Retinal pigment epithelial cell (primary cell): ENCODE measurements at regions not wholly inside any gene's neighbourhood (a gene's known extent, or its start where the extent isn't known, plus 50 kb on each side); places are given as distances from the start of the nearest gene placed in this dataset.

ENCODE experiments used
- DNase-seq: peaks from one replicate; pipeline ENCODE4 v3.0.0-alpha.2; 2010; ENCODE audit warnings: low read depth
- H3K4me3 ChIP-seq: 2 replicates; pipeline ENCODE4 v1.5.1; 2011; ENCODE audit warnings: mild to moderate bottlenecking, low read length, control low read depth, moderate library complexity
- CTCF ChIP-seq: conservative IDR thresholded peaks from 2 replicates; pipeline ENCODE4 v1.5.1; 2011; ENCODE audit warnings: low read depth, low read length, control low read depth, inconsistent platforms

- no peak overlapping the region for H3K4me3 ChIP-seq
- no peak for TF ChIP-seq CTCF
- no peak for DNase-seq
Measured at GRCh38 chr13:62360609-62361008, 945.0 kb upstream of the PCDH20 start.

- no peak for TF ChIP-seq CTCF
- DNase-seq = no peak
- H3K4me3 ChIP-seq = no peak overlapping the region
Measured at GRCh38 chr13:62358646-62358932, 942.9 kb upstream of the PCDH20 start.

- peak; percentile 81 for TF ChIP-seq CTCF
- no peak overlapping the region for H3K4me3 ChIP-seq
- DNase-seq = peak; percentile 43
Measured at GRCh38 chr13:62357887-62358645, 942.4 kb upstream of the PCDH20 start.

GRCh38 chr13:62356977-62357376 is 941.3 kb upstream of the PCDH20 start:
- H3K4me3 ChIP-seq = no peak overlapping the region
- no peak for DNase-seq
- no peak for TF ChIP-seq CTCF

GRCh38 chr13:62337109-62337880 is 921.6 kb upstream of the PCDH20 start:
- no peak for DNase-seq
- no peak for TF ChIP-seq CTCF
- H3K4me3 ChIP-seq = no peak overlapping the region

GRCh38 chr13:62336507-62336906 is 920.9 kb upstream of the PCDH20 start:
- H3K4me3 ChIP-seq = no peak overlapping the region
- no peak for TF ChIP-seq CTCF
- DNase-seq = no peak

- DNase-seq = no peak
- TF ChIP-seq CTCF = no peak
- H3K4me3 ChIP-seq = no peak overlapping the region
Measured at GRCh38 chr13:62333466-62333865, 917.8 kb upstream of the PCDH20 start.
